ENCODE measurements at regions not wholly inside any gene's neighbourhood (a gene's known extent, or its start where the extent isn't known, plus 50 kb on each side); places are given as distances from the start of the nearest gene placed in this dataset.

GRCh38 chr4:19971829-19972228 lies 279.9 kb upstream of the SLIT2 start:
- TF ChIP-seq EZH2 (IDR thresholded peaks at IDR 0.05; ENCODE audit: low read depth) = no peak
- TF ChIP-seq CTCF (conservative IDR thresholded peaks at IDR 0.05) = no peak

Data from PC-9 (cell line).